Mucosa of descending colon (tissue), 3 donors: ENCODE measurements at regions not wholly inside any gene's neighbourhood (a gene's known extent, or its start where the extent isn't known, plus 50 kb on each side); places are given as distances from the start of the nearest gene placed in this dataset.

Source experiments
- ATAC-seq: fragments of 200-7000 bp; cut with Tn5 transposase; one replicate; pipeline ENCODE4 v1.9.1; 2020; ENCODE audit warnings: mild to moderate bottlenecking, moderate library complexity
- DNase-seq, 3 donors: peaks; one replicate each; pipeline ENCODE4 v3.0.0-alpha.2; 2020
- H3K36me3 ChIP-seq: fragments of 200-600 bp; one replicate; pipeline ENCODE4 v1.8.0; 2021; ENCODE audit warnings: low read depth, mild to moderate bottlenecking
- H3K4me1 ChIP-seq: fragments of 200-600 bp; one replicate; pipeline ENCODE4 v1.8.0; 2021; ENCODE audit warnings: low read depth, mild to moderate bottlenecking
- H3K4me3 ChIP-seq: fragments of 200-600 bp; one replicate; pipeline ENCODE4 v1.8.0; 2021; ENCODE audit warnings: mild to moderate bottlenecking
- H3K9me3 ChIP-seq: fragments of 200-600 bp; one replicate; pipeline ENCODE4 v1.8.0; 2021; ENCODE audit warnings: mild to moderate bottlenecking
- CTCF ChIP-seq: fragments of 200-600 bp; IDR thresholded peaks from one replicate; pipeline ENCODE4 v1.8.0; 2022; ENCODE audit warnings: antibody characterized with exemption, mild to moderate bottlenecking
- intact Hi-C, 2 donors: fragments of 100-400 bp; cut with DNase I in 1 of 2; cut with micrococcal nuclease in 1 of 2; formaldehyde crosslinking; loops; one replicate each; pipeline versions ENCODE4 v1.11.0 to v1.11.1; 2022; cut with DNase I, micrococcal nuclease
- donor health status: DM: no; HTN: no; CAD: no; lungs with moderate emphysema.
- donor health status: DM: no; HTN: no; CAD: no.
- donor health status: DM: no; HTN: yes; CAD: no.

GRCh38 chr3:152556731-152557254, 278.1 kb upstream of the P2RY1 start:
- no peaks in the 10 kb centered on the region for H3K9me3 ChIP-seq
- no peaks in the 10 kb centered on the region for H3K36me3 ChIP-seq
- no peak overlapping the region for H3K4me3 ChIP-seq
- DNase-seq: no peak
- no peak for TF ChIP-seq CTCF
- ATAC-seq: peak; percentile 59
- no peaks in the 10 kb centered on the region for H3K4me1 ChIP-seq
- intact Hi-C loops: no loop called here

DNA sequence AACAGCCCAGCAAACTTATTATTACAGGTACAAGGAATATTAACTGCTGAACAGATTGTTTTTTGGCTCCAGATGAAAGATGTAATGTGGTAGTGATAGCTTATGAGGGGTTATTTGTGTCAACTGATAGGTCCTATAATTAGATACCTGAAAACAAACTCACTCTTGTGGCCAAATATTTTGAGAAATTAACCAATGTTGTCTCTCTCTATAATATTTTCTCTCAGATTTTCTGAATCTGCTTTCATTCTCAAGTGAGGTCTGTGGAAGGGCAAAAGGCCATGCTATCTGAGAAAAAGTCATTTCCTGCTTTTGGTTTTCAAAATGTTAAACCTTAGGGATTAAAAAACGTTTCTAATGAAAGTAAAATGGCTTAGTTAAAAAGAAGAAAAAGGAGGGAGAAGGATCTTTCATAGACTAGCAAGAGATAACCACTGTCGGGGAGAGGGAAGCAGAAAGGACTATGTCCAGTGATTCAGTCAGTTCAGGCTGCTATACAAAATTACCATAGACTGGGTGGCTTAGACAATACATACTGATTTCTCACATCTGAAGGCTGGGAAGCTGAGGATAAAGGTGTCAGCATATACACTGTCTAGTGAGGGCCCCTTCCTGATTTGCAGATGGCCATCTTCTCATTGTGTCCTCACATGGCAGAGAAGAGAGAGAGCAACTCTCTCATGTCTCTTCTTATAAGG, 277.5 kb upstream of the P2RY1 start:
- ATAC-seq (no peak), DNase-seq (no peak)
- Histone ChIP-seq H3K9me3 (no peaks in the 10 kb centered on the region), H3K4me3 (no peak overlapping the region), H3K36me3 (no peaks in the 10 kb centered on the region), H3K4me1 (no peaks in the 10 kb centered on the region)
- intact Hi-C loops: no loop called here
- TF ChIP-seq CTCF: no peak

GRCh38 chr3:152558386-152558785, 276.5 kb upstream of the P2RY1 start:
- Histone ChIP-seq H3K4me3 (no peak overlapping the region), H3K9me3 (no peaks in the 10 kb centered on the region), H3K4me1 (no peaks in the 10 kb centered on the region), H3K36me3 (no peaks in the 10 kb centered on the region)
- ATAC-seq: no peak
- no peak for DNase-seq
- intact Hi-C loops: no loop called here
- TF ChIP-seq CTCF: no peak

DNA sequence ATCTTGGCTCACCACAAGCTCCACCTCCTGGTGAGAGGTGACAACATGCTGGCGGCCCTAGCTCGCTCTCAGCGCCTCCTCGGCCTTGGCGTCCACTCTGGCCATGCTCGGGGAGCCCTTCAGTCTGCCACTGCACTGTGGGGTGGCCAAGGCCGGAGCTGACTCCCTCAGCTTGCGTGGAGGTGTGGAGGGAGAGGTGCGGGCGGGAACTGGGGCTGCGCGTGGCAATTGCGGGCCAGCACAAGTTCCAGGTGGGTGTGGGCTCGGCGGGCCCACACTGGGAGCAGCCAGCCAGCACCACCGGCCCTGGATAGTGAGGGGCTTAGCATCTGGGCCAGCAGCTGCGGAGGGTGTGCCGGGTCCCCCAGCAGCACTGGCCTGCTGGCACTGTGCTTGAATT, 275.7 kb upstream of the P2RY1 start:
- intact Hi-C loops: no loop called here
- Histone ChIP-seq H3K9me3 (no peaks in the 10 kb centered on the region), H3K36me3 (no peaks in the 10 kb centered on the region), H3K4me1 (no peaks in the 10 kb centered on the region), H3K4me3 (no peak overlapping the region)
- TF ChIP-seq CTCF: no peak
- ATAC-seq (no peak), DNase-seq (no peak)

DNA sequence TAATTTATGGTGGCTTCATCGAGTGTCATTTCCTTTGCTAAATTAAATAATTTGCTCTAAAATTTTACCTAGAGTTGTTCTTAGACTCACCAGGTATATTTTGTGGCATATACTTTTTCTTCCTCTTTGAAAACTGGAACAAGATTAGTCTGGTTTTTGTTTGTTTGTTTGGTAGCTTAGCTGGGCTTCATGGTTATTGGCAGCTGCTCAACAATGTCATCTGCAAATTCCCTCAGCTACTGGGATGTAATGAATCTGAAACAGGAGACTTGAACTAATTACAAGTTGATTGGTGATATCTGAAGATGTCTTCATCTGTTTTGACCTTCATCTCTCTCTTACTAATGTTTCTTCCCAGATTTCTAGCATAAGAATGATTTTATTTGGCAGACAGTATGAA, 270.5 kb upstream of the P2RY1 start:
- Histone ChIP-seq H3K4me3 (no peak overlapping the region), H3K4me1 (no peaks in the 10 kb centered on the region), H3K9me3 (no peaks in the 10 kb centered on the region), H3K36me3 (no peaks in the 10 kb centered on the region)
- DNase-seq: no peak
- no peak for TF ChIP-seq CTCF
- intact Hi-C loops: no loop called here
- no peak for ATAC-seq
